H9 (cell line): ENCODE measurements at regions not wholly inside any gene's neighbourhood (a gene's known extent, or its start where the extent isn't known, plus 50 kb on each side); places are given as distances from the start of the nearest gene placed in this dataset.

Experiments used
- DNase-seq: peaks from one replicate; pipeline ENCODE4 v3.0.0-alpha.2; 2017
- H2AFZ ChIP-seq: one replicate; pipeline ENCODE4 v1.6.1; 2013; ENCODE audit warnings: mild to moderate bottlenecking, low read length, control low read depth, moderate library complexity
- H2AK5ac ChIP-seq: 2 replicates; pipeline ENCODE4 v1.6.1; 2013; ENCODE audit warnings: low read length, control low read depth, mixed read lengths; ENCODE audit not compliant: insufficient read length
- H2BK120ac ChIP-seq: one replicate; pipeline ENCODE4 v1.6.1; 2013; ENCODE audit warnings: low read depth, mild to moderate bottlenecking, low read length, control low read depth, inconsistent platforms; ENCODE audit not compliant: poor library complexity, severe bottlenecking
- H2BK12ac ChIP-seq: 2 replicates; pipeline ENCODE4 v1.6.1; 2013; ENCODE audit warnings: low read length, control low read depth, mixed read lengths, low read depth; ENCODE audit not compliant: insufficient read length
- H2BK15ac ChIP-seq: 2 replicates; pipeline ENCODE4 v1.6.1; 2013; ENCODE audit warnings: low read depth, low read length, control low read depth
- H2BK20ac ChIP-seq: one replicate; pipeline ENCODE4 v1.6.1; 2013; ENCODE audit warnings: low read depth, mild to moderate bottlenecking, low read length, control low read depth, inconsistent platforms; ENCODE audit not compliant: poor library complexity, severe bottlenecking
- H2BK5ac ChIP-seq: 2 replicates; pipeline ENCODE4 v1.6.1; 2013; ENCODE audit warnings: low read length, control low read depth, mixed read lengths; ENCODE audit not compliant: insufficient read length
- H3K14ac ChIP-seq: 2 replicates; pipeline ENCODE4 v1.6.1; 2013; ENCODE audit warnings: low read length, control low read depth; ENCODE audit not compliant: insufficient read depth
- H3K18ac ChIP-seq: 2 replicates; pipeline ENCODE4 v1.6.1; 2013; ENCODE audit warnings: low read depth, mild to moderate bottlenecking, mixed read lengths, low read length, control low read depth; ENCODE audit not compliant: insufficient read length
- H3K23ac ChIP-seq: 2 replicates; pipeline ENCODE4 v1.6.1; 2013; ENCODE audit warnings: low read length, control low read depth, mixed read lengths, low read depth; ENCODE audit not compliant: insufficient read length
- H3K23me2 ChIP-seq: 2 replicates; pipeline ENCODE4 v1.6.1; 2013; ENCODE audit warnings: low read depth, mild to moderate bottlenecking, mixed read lengths, low read length, control low read depth; ENCODE audit not compliant: insufficient read length, poor library complexity, severe bottlenecking
- H3K27ac ChIP-seq: 2 replicates; pipeline ENCODE4 v1.5.1; 2013; ENCODE audit warnings: low read length, control low read depth, mixed read lengths, low read depth; ENCODE audit not compliant: insufficient read length
- H3K27me3 ChIP-seq: 2 replicates; pipeline ENCODE4 v1.6.1; 2013; ENCODE audit warnings: low read length, control low read depth, inconsistent platforms; ENCODE audit not compliant: insufficient read depth
- H3K4ac ChIP-seq: 2 replicates; pipeline ENCODE4 v1.6.1; 2013; ENCODE audit warnings: low read depth, mild to moderate bottlenecking, control low read depth, inconsistent platforms, low read length, moderate library complexity
- H3K4me1 ChIP-seq: 2 replicates; pipeline ENCODE4 v1.6.1; 2013; ENCODE audit warnings: low read length, control low read depth, inconsistent platforms; ENCODE audit not compliant: insufficient read depth
- H3K4me2 ChIP-seq: 2 replicates; pipeline ENCODE4 v1.6.1; 2013; ENCODE audit warnings: low read length, control low read depth, mixed read lengths; ENCODE audit not compliant: insufficient read length, insufficient read depth
- H3K56ac ChIP-seq: 2 replicates; pipeline ENCODE4 v1.6.1; 2013; ENCODE audit warnings: low read depth, mild to moderate bottlenecking, mixed read lengths, low read length, control low read depth; ENCODE audit not compliant: insufficient read length
- H3K79me1 ChIP-seq: 2 replicates; pipeline ENCODE4 v1.6.1; 2013; ENCODE audit warnings: low read depth, mild to moderate bottlenecking, moderate library complexity, low read length, control low read depth, inconsistent platforms; ENCODE audit not compliant: insufficient read depth, poor library complexity, severe bottlenecking
- H3K79me2 ChIP-seq: 2 replicates; pipeline ENCODE4 v1.6.1; 2013; ENCODE audit warnings: low read length, control low read depth, inconsistent platforms; ENCODE audit not compliant: insufficient read depth
- H3K9ac ChIP-seq: 2 replicates; pipeline ENCODE4 v1.6.1; 2013; ENCODE audit warnings: low read length, control low read depth, mixed read lengths; ENCODE audit not compliant: insufficient read length; ENCODE audit errors: extremely low read depth
- H3K9me3 ChIP-seq: one replicate; pipeline ENCODE4 v1.6.1; 2013; ENCODE audit warnings: low read depth, low read length, inconsistent platforms; ENCODE audit not compliant: control insufficient read depth
- H3T11ph ChIP-seq: one replicate; pipeline ENCODE4 v1.6.1; 2013; ENCODE audit warnings: mild to moderate bottlenecking, low read length, control low read depth, inconsistent platforms
- H4K20me1 ChIP-seq: one replicate; pipeline ENCODE4 v1.6.1; 2013; ENCODE audit not compliant: control insufficient read depth, insufficient read length, insufficient read depth
- H4K5ac ChIP-seq: 2 replicates; pipeline ENCODE4 v1.6.1; 2013; ENCODE audit warnings: low read depth, mild to moderate bottlenecking, mixed read lengths, low read length, control low read depth; ENCODE audit not compliant: insufficient read length
- H4K8ac ChIP-seq: replicated peaks from 2 replicates; pipeline ENCODE4 v1.6.1; 2013; ENCODE audit warnings: low read length, control low read depth, mixed read lengths, low read depth; ENCODE audit not compliant: insufficient read length
- H4K91ac ChIP-seq: 2 replicates; pipeline ENCODE4 v1.6.1; 2013; ENCODE audit warnings: low read depth, mild to moderate bottlenecking, moderate library complexity, mixed read lengths, low read length, control low read depth; ENCODE audit not compliant: insufficient read length
- H3K27ac Mint-ChIP-seq, 3 experiments: 2 replicates in 2 of 3; 3 replicates in 1 of 3; pipeline ENCODE4 v1.8.0; 2020 to 2021; ENCODE audit warnings: mixed read lengths in 3 of 3, mild to moderate bottlenecking in 1 of 3, moderate library complexity in 1 of 3
- H3K27me3 Mint-ChIP-seq: 2 replicates; pipeline ENCODE4 v1.8.0; 2021; ENCODE audit warnings: low read depth, mild to moderate bottlenecking, moderate library complexity, mixed read lengths
- H3K36me3 Mint-ChIP-seq, 3 experiments: 2 replicates in 2 of 3; 3 replicates in 1 of 3; pipeline ENCODE4 v1.8.0; 2020 to 2021; ENCODE audit warnings: low read depth in 3 of 3, mixed read lengths in 3 of 3; ENCODE audit not compliant: insufficient read depth in 1 of 3
- H3K4me1 Mint-ChIP-seq, 2 experiments: 2 replicates each; pipeline ENCODE4 v1.8.0; 2020; ENCODE audit warnings: mixed read lengths in 2 of 2
- H3K4me3 Mint-ChIP-seq, 2 experiments: 2 replicates in 1 of 2; 3 replicates in 1 of 2; pipeline ENCODE4 v1.8.0; 2020 to 2021; ENCODE audit warnings: mild to moderate bottlenecking in 2 of 2, mixed read lengths in 2 of 2, moderate library complexity in 1 of 2
- H3K9me3 Mint-ChIP-seq, 2 experiments: 2 replicates in 1 of 2; 3 replicates in 1 of 2; pipeline ENCODE4 v1.8.0; 2020; ENCODE audit warnings: mild to moderate bottlenecking in 2 of 2, mixed read lengths in 2 of 2, moderate library complexity in 1 of 2
- WGBS: extraction: QIAGEN DNeasy Blood & Tissue Kit; methylation state at CpG from one replicate; pipeline ENCODE4 v1.1.7; 2013; ENCODE audit warnings: missing lambda C conversion rate, low lambda C conversion rate, mixed read lengths; ENCODE audit not compliant: insufficient read length; ENCODE audit errors: extremely low coverage; 5-methylcytosine and 5-hydroxymethylcytosine counted together
- TF ChIP-seq, protein P1 (sequence below): fragments of 200-600 bp; sonication (generic); conservative IDR thresholded peaks from 3 replicates; pipeline ENCODE4 v1.8.0; 2021; ENCODE audit warnings: antibody characterized with exemption, mild to moderate bottlenecking

DNA sequence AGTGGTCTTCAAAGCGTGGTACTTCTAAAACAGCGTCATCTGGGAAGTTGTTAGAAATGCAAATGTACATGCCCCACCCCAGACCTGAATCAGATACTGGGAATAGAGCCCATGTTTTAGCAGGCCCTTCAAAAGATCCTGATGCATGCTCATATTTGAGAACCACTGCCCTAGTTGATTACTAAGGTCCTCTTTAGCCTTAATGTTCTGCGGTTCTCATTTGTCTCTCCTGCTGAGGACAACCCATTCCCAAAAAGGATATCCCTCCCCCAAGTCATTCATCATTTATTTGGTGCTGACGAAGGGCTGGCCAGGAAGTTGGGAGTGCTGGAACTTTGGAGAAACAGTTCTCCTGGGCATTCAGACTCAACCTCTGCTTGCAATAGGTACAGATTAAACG lies 92.4 kb upstream of the RALGPS2 start:
- H4K8ac ChIP-seq, result no peak overlapping the region
- no peak overlapping the region for H2BK20ac ChIP-seq
- H4K20me1 ChIP-seq, result no peaks in the 10 kb centered on the region
- no peak overlapping the region for H2AFZ ChIP-seq
- H3K4me2 ChIP-seq, result no peak overlapping the region
- H2BK12ac ChIP-seq, result no peak overlapping the region
- no peaks in the 10 kb centered on the region for H3K9me3 ChIP-seq
- DNase-seq, result no peak
- H3K79me2 ChIP-seq, result no peaks in the 10 kb centered on the region
- H2BK5ac ChIP-seq, result no peak overlapping the region
- no peak overlapping the region for H3K27ac Mint-ChIP-seq
- no peaks in the 10 kb centered on the region for H3K36me3 Mint-ChIP-seq
- H3K14ac ChIP-seq, result no peak overlapping the region
- no peak overlapping the region for H3K56ac ChIP-seq
- no peaks in the 10 kb centered on the region for H3K27me3 Mint-ChIP-seq
- H3K23ac ChIP-seq, result no peak overlapping the region
- no peak overlapping the region for H3K27ac ChIP-seq
- no peak overlapping the region for H2BK15ac ChIP-seq
- no peak overlapping the region for H3T11ph ChIP-seq
- H3K4me1 ChIP-seq, result peaks cover 2% of the 10 kb centered on the region; the same call in 1 of the 2 replicates
- no peak overlapping the region for H2AK5ac ChIP-seq
- no peaks in the 10 kb centered on the region for H3K9me3 Mint-ChIP-seq
- no peak overlapping the region for H3K9ac ChIP-seq
- no peak overlapping the region for H3K4me3 Mint-ChIP-seq
- no peaks in the 10 kb centered on the region for H3K27me3 ChIP-seq
- no peak overlapping the region for H3K4ac ChIP-seq
- H3K23me2 ChIP-seq, result no peaks in the 10 kb centered on the region
- TF ChIP-seq, protein P1, sequence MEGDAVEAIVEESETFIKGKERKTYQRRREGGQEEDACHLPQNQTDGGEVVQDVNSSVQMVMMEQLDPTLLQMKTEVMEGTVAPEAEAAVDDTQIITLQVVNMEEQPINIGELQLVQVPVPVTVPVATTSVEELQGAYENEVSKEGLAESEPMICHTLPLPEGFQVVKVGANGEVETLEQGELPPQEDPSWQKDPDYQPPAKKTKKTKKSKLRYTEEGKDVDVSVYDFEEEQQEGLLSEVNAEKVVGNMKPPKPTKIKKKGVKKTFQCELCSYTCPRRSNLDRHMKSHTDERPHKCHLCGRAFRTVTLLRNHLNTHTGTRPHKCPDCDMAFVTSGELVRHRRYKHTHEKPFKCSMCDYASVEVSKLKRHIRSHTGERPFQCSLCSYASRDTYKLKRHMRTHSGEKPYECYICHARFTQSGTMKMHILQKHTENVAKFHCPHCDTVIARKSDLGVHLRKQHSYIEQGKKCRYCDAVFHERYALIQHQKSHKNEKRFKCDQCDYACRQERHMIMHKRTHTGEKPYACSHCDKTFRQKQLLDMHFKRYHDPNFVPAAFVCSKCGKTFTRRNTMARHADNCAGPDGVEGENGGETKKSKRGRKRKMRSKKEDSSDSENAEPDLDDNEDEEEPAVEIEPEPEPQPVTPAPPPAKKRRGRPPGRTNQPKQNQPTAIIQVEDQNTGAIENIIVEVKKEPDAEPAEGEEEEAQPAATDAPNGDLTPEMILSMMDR, result no peak
- no peaks in the 10 kb centered on the region for H3K79me1 ChIP-seq
- H4K91ac ChIP-seq, result no peak overlapping the region
- no CpG with 5 or more reads among the region's 5 CpGs for WGBS
- H3K18ac ChIP-seq, result no peak overlapping the region
- H3K4me1 Mint-ChIP-seq, result peaks cover 20 to 22% of the 10 kb centered on the region in 2 experiments
- no peak overlapping the region for H2BK120ac ChIP-seq
- no peak overlapping the region for H4K5ac ChIP-seq
